K562 (cell line): ENCODE measurements at regions not wholly inside any gene's neighbourhood (a gene's known extent, or its start where the extent isn't known, plus 50 kb on each side); places are given as distances from the start of the nearest gene placed in this dataset.

Experiments used
- GABPA ChIP-seq: fragments of 200-800 bp; sonication (Bioruptor generic); conservative IDR thresholded peaks from 2 replicates; pipeline ENCODE4 v1.6.1; 2016; ENCODE audit warnings: low read depth, missing genetic modification characterization, missing compliant biosample characterization
- KAT7 ChIP-seq: sonication (generic); formaldehyde crosslinking; IDR thresholded peaks from 2 replicates; pipeline ENCODE4 v1.8.0; 2022; ENCODE audit warnings: missing genetic modification reagents, mild to moderate bottlenecking, borderline replicate concordance
- LEF1 ChIP-seq: fragments of 450-650 bp; IDR thresholded peaks from 2 replicates; pipeline ENCODE4 v1.6.1; 2016; ENCODE audit warnings: mild to moderate bottlenecking
- TBL1XR1 ChIP-seq, 2 experiments: IDR thresholded peaks; 2 replicates each; pipeline ENCODE4 v1.6.1; 2012; ENCODE audit warnings: improper control_type of control experiment in 2 of 2, low read length in 2 of 2, mild to moderate bottlenecking in 1 of 2
- WHSC1 ChIP-seq: IDR thresholded peaks from one replicate; pipeline ENCODE4 v1.6.1; 2012; ENCODE audit warnings: low read length, control low read depth, inconsistent platforms
- ZBTB7A ChIP-seq: IDR thresholded peaks from 2 replicates; pipeline ENCODE4 v1.6.1; 2011; ENCODE audit warnings: low read depth, mild to moderate bottlenecking, low read length, moderate library complexity, borderline replicate concordance; ENCODE audit not compliant: control insufficient read depth
- ZNF121 ChIP-seq: sonication (generic); formaldehyde crosslinking; conservative IDR thresholded peaks from 2 replicates; pipeline ENCODE4 v1.8.0; 2022; ENCODE audit warnings: missing genetic modification reagents
- ZNF224 ChIP-seq: sonication (generic); formaldehyde crosslinking; IDR thresholded peaks from 2 replicates; pipeline ENCODE4 v1.8.0; 2022; ENCODE audit warnings: mild to moderate bottlenecking, missing genetic modification reagents
- ZNF778 ChIP-seq: fragments of 450-650 bp; formaldehyde crosslinking; IDR thresholded peaks from 2 replicates; pipeline ENCODE4 v1.4.0; 2020; ENCODE audit warnings: mild to moderate bottlenecking, moderate library complexity
- ZZZ3 ChIP-seq: fragments of 450-650 bp; IDR thresholded peaks from 2 replicates; pipeline ENCODE4 v1.6.1; 2016; ENCODE audit warnings: antibody characterized with exemption, mild to moderate bottlenecking, moderate library complexity
- TF ChIP-seq, protein P1 (sequence below): sonication (generic); formaldehyde crosslinking; IDR thresholded peaks from 2 replicates; pipeline ENCODE4 v1.8.0; 2022; ENCODE audit warnings: mild to moderate bottlenecking, missing genetic modification reagents
- TF ChIP-seq, protein P2 (sequence below), 2 experiments: fragments of 450-650 bp; IDR thresholded peaks; 2 replicates each; pipeline ENCODE4 v1.6.1; 2016
- TF ChIP-seq, protein P3 (sequence below): fragments of 450-650 bp; IDR thresholded peaks from 2 replicates; pipeline ENCODE4 v1.7.1; 2018; ENCODE audit warnings: mild to moderate bottlenecking, low read depth; ENCODE audit not compliant: partially characterized antibody
- TF ChIP-seq, protein P4 (sequence below): fragments of 250-450 bp; sonication (Bioruptor Pico); IDR thresholded peaks from 2 replicates; pipeline ENCODE4 v1.4.0; 2020

DNA sequence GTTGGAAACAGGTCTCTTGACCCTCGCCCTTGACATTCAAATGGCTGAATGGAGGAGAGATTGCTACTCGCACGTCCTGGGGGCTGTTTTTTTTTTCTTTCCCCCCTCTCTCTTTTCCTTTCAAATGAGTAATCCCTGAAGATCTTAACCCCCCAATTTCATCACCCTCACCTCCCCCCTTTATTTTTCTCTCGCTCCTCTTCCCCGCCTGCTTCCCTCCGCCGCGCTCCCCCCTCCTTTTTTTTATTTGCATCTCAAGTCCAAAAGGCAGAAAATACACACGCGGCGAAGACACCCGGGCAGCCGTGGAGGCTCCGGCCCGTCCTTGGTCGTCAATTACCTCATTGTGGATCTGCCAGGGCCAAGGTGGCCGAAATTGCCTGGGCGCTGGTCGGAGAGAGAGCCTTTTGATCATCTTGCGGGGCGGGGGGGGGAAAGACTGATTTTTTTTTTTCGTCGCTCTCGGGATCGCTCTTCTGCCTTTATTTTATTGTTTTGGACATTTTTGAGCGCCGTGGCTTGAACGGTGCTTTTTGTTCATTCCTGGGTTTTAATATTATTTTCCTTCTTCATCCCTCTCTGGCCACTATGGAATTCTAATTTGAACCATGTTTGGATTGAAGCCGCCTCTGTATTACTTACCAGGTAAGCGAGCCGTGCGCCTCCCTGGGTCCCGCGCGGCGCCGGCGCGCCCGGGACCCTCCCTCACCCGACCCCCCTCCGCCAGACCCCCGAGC, 57.2 kb upstream of the GSE1 start (continued):
- peak; percentile 46; the same call in 1 of the 2 replicates for TF ChIP-seq LEF1
- no peak for TF ChIP-seq GABPA (tag)
- TF ChIP-seq WHSC1: no peak
- TF ChIP-seq ZNF224 (CRISPR knock-in tag): no peak
- no peak; the same call in 1 of the 2 replicates for TF ChIP-seq KAT7 (CRISPR knock-in tag)
- TF ChIP-seq, protein P1, sequence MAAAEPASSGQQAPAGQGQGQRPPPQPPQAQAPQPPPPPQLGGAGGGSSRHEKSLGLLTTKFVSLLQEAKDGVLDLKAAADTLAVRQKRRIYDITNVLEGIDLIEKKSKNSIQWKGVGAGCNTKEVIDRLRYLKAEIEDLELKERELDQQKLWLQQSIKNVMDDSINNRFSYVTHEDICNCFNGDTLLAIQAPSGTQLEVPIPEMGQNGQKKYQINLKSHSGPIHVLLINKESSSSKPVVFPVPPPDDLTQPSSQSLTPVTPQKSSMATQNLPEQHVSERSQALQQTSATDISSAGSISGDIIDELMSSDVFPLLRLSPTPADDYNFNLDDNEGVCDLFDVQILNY (CRISPR knock-in tag): no peak
- 0 out of 2 replicates have a peak, but pooled peaks have one; percentile 40 for TF ChIP-seq ZBTB7A
- TF ChIP-seq, protein P2, sequence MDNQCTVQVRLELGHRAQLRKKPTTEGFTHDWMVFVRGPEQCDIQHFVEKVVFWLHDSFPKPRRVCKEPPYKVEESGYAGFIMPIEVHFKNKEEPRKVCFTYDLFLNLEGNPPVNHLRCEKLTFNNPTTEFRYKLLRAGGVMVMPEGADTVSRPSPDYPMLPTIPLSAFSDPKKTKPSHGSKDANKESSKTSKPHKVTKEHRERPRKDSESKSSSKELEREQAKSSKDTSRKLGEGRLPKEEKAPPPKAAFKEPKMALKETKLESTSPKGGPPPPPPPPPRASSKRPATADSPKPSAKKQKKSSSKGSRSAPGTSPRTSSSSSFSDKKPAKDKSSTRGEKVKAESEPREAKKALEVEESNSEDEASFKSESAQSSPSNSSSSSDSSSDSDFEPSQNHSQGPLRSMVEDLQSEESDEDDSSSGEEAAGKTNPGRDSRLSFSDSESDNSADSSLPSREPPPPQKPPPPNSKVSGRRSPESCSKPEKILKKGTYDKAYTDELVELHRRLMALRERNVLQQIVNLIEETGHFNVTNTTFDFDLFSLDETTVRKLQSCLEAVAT (IDR thresholded peaks at IDR 0.05): peak; percentile 95 to 96; a peak in 3 of 4 replicates
- TF ChIP-seq, protein P3, sequence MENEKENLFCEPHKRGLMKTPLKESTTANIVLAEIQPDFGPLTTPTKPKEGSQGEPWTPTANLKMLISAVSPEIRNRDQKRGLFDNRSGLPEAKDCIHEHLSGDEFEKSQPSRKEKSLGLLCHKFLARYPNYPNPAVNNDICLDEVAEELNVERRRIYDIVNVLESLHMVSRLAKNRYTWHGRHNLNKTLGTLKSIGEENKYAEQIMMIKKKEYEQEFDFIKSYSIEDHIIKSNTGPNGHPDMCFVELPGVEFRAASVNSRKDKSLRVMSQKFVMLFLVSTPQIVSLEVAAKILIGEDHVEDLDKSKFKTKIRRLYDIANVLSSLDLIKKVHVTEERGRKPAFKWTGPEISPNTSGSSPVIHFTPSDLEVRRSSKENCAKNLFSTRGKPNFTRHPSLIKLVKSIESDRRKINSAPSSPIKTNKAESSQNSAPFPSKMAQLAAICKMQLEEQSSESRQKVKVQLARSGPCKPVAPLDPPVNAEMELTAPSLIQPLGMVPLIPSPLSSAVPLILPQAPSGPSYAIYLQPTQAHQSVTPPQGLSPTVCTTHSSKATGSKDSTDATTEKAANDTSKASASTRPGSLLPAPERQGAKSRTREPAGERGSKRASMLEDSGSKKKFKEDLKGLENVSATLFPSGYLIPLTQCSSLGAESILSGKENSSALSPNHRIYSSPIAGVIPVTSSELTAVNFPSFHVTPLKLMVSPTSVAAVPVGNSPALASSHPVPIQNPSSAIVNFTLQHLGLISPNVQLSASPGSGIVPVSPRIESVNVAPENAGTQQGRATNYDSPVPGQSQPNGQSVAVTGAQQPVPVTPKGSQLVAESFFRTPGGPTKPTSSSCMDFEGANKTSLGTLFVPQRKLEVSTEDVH: no peak
- TF ChIP-seq ZZZ3: no peak
- no peak for TF ChIP-seq ZNF778 (CRISPR knock-in tag)
- TF ChIP-seq, protein P4, sequence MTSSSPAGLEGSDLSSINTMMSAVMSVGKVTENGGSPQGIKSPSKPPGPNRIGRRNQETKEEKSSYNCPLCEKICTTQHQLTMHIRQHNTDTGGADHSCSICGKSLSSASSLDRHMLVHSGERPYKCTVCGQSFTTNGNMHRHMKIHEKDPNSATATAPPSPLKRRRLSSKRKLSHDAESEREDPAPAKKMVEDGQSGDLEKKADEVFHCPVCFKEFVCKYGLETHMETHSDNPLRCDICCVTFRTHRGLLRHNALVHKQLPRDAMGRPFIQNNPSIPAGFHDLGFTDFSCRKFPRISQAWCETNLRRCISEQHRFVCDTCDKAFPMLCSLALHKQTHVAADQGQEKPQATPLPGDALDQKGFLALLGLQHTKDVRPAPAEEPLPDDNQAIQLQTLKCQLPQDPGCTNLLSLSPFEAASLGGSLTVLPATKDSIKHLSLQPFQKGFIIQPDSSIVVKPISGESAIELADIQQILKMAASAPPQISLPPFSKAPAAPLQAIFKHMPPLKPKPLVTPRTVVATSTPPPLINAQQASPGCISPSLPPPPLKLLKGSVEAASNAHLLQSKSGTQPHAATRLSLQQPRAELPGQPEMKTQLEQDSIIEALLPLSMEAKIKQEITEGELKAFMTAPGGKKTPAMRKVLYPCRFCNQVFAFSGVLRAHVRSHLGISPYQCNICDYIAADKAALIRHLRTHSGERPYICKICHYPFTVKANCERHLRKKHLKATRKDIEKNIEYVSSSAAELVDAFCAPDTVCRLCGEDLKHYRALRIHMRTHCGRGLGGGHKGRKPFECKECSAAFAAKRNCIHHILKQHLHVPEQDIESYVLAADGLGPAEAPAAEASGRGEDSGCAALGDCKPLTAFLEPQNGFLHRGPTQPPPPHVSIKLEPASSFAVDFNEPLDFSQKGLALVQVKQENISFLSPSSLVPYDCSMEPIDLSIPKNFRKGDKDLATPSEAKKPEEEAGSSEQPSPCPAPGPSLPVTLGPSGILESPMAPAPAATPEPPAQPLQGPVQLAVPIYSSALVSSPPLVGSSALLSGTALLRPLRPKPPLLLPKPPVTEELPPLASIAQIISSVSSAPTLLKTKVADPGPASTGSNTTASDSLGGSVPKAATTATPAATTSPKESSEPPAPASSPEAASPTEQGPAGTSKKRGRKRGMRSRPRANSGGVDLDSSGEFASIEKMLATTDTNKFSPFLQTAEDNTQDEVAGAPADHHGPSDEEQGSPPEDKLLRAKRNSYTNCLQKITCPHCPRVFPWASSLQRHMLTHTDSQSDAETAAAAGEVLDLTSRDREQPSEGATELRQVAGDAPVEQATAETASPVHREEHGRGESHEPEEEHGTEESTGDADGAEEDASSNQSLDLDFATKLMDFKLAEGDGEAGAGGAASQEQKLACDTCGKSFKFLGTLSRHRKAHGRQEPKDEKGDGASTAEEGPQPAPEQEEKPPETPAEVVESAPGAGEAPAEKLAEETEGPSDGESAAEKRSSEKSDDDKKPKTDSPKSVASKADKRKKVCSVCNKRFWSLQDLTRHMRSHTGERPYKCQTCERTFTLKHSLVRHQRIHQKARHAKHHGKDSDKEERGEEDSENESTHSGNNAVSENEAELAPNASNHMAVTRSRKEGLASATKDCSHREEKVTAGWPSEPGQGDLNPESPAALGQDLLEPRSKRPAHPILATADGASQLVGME (CRISPR knock-in tag): no peak
- no peak for TF ChIP-seq TBL1XR1 (IDR thresholded peaks at IDR 0.05; ENCODE audit: low read length in 2 of 2)
- TF ChIP-seq ZNF121 (CRISPR knock-in tag): no peak
